ENCODE measurements at regions not wholly inside any gene's neighbourhood (a gene's known extent, or its start where the extent isn't known, plus 50 kb on each side); places are given as distances from the start of the nearest gene placed in this dataset.
"Not testable (repeated sequence)": the region's sequence is repeated elsewhere in the genome, so short reads cannot be mapped to it uniquely, and the experiment has no call there.

DNA sequence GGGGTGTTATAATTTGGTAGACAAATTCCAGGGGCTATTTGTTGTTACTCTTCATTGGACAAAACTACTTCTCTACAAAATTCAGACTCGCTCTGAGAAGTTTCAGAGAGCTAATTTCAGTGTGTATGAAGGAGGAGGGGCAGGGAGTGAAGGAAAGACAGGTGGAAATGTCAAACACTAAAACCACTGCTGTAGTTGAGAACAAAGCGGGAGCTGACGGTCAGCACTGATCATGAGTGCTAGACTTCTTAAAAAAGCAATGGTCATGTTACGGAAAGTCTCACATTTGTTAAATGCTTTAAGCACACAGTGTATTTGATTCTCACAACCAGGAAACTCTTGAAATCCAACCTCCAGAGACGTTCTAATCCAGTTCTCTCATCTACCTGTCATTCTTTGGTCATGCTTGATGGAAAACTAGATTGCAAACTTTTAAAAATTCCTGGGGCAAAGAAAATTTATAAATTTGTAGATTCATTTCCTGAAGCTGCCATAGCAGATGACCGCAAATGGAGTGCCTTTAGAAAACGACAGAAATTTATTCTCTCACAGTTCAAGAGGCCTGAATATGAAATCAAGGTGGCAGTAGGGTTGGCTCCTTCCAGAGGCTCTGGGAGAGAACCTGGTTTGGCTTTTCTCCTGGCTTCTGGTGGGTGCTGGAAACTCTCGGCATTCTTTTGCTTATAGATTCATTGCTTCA is 100.7 kb upstream of the CARMIL1 start:
- no peak for DNase-seq (ENCODE audit: low read depth in 2 of 3, low spot score in 1 of 3)

GRCh38 chr6:25179051-25179778 is 100.0 kb upstream of the CARMIL1 start:
- DNase-seq (ENCODE audit: low read depth in 2 of 3, low spot score in 1 of 3) = no peak

- no peak for DNase-seq (ENCODE audit: low read depth in 2 of 3, low spot score in 1 of 3)
These were observed 98.4 kb upstream of the CARMIL1 start for GRCh38 chr6:25180630-25181349.

GRCh38 chr6:25181350-25181724 is 97.8 kb upstream of the CARMIL1 start:
- DNase-seq (ENCODE audit: low read depth in 2 of 3, low spot score in 1 of 3) = no peak

- DNase-seq (ENCODE audit: low read depth in 2 of 3, low spot score in 1 of 3) = no peak
These were observed 97.3 kb upstream of the CARMIL1 start for GRCh38 chr6:25181923-25182322.

DNA sequence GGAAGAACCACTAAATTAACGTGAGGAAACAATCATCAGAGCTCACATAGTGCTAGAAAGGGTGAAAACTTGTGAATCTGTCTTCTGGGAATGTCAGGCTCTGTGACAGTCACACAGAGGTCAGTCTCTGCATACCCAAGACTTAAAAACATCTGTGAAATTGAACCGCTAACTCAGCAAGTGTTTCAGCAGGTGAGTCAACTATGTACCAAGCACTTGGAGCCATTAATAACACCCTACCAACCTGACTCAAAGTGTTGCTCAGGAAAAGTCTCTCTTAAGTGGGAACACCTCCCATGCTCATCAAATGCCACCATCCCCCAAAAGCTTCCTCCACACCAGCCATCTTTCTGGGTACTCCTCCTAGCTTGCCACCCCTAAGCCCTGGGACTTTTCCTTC is 92.3 kb upstream of the CARMIL1 start:
- no peak for DNase-seq (ENCODE audit: low read depth in 2 of 3, low spot score in 1 of 3)

GRCh38 chr6:25188232-25188631 is 90.9 kb upstream of the CARMIL1 start:
- DNase-seq (ENCODE audit: low read depth in 2 of 3, low spot score in 1 of 3) = no peak

- no peak for DNase-seq (ENCODE audit: low read depth in 2 of 3, low spot score in 1 of 3)
These were observed 86.3 kb upstream of the CARMIL1 start for GRCh38 chr6:25192590-25193459.

DNA sequence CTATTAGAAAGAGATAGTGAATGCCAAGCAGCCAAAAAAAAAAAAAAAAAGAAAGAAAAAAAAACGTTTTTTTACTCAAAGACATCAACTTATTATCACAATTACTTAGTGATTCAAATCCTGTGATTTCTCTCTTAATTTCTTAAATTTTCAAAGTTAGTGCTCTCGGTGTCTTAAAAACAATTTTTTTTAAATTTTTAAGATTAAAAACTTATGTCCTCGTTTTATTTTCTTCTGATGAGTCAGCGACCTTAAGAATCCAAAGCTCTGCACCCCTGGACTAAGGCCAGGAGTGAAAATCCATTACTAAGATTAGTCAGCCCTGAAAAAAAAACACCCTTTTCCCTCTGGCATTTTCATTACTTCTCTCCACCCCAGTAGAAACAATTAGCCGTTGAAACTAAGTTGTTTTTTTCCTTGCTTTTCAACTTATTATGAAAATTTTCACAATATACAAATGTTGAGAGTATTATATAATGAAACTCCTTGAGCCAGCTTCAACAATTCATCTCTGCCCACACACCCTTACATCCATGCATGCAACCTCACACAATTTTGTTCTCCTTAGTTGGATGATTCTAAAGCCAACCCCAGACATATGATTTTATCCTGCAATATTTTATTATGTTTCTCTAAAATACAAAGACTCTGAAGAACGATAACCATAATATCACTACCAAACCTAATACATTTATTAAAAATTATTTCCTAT is 85.6 kb upstream of the CARMIL1 start:
- no peak for DNase-seq (ENCODE audit: low read depth in 2 of 3, low spot score in 1 of 3)

DNA sequence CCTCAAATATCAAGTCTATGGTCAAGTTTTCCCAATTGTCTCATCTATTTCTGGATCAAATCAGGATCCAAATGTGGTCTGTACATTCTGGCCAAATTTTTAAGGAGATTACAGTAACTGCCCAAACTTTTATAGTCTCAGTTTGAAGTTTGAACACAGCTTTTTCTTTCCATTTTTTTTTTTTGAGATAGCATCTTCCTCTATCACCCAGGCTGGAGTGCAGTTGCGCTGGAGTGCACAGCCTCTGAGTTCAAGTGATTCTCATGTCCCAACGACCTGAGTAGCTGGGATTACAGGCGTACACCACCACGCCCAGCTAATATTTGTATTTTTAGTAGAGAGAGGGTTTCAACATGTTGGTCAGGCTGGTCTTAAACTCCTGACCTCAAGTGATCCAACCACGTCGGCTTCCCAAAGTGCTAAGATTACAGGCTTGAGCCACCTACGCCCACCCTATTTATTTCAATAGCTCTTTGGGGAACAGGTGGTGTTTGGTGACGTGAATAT is 84.9 kb upstream of the CARMIL1 start:
- DNase-seq (ENCODE audit: low read depth in 2 of 3, low spot score in 1 of 3) = no peak

DNA sequence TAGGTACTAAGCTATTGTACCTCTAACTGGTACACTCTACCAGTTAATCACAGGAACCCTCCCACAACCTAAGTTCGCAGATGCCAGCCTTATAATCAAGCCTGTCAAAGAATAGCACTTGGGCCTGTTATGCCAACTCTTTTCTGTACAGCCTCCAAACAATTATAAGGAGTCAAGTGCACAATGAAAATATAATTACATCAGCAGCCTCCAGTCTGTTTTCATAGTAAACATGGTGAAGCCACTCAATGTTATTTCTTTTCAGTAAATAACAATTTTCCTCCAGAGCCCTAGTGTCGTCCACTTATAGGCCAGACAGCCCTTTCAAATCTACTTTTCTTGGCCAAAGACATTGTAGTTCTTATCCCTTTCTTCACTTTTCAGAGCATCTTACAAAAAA is 82.7 kb upstream of the CARMIL1 start:
- DNase-seq (ENCODE audit: low read depth in 2 of 3, low spot score in 1 of 3) = no peak

- no peak for DNase-seq (ENCODE audit: low read depth in 2 of 3, low spot score in 1 of 3)
These were observed 82.1 kb upstream of the CARMIL1 start for GRCh38 chr6:25197111-25197510.

DNA sequence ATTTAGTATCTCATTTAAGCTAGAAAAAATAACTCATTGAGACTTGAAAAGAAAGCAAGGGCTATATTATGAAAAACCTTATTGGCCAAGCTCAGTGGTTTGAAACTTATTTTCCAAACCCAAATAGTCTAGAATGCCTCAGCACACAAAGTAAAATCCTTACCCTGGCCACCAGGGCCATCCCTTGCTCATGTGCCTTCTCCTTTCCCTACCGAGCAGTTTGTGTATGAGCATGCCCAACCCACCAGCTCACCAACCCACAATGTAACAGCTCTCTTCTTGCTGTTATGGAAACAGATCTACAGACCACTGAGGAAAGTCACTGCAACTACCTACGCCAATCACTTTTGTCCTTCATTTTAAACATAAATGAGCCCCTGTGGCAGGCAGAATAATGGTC is 79.6 kb upstream of the CARMIL1 start:
- no peak for DNase-seq (ENCODE audit: low read depth in 2 of 3, low spot score in 1 of 3)

DNA sequence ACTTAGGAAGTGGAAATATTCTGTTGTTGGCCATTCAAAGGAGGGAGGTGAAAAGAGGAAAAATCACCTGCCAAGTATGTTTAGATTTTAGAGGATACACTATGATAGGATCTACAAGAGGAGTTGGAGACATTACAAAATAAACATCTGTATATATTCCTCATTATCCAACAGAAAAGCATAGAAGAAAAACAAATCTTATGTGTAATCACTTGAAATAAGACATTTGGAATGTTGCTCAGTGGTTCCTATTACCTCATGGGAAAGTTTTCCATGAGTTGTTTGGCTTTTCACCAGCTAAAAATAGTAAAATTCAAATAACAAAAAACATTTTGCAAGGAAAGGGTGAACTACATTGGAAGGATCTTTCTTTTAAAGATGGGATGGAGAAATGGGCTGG is 76.7 kb upstream of the CARMIL1 start:
- DNase-seq (ENCODE audit: low read depth in 2 of 3, low spot score in 1 of 3) = no peak

DNA sequence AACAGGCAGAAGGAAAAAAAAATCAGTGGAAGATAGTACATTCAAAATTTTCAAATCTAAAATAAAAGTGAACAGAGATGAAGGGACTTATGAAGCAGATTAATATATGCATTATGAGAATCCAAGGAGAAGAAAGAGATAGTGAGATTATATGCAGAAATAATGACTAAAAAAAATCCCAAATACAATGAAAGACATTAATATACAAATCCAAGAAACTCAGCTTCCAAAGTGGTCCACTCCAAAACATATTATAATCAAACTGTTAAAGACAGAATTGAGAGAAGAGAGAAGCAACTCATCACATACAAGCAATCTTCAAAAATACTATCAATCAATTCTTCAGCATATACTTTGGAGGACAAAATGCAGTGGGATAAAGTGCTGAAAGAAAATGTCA is 73.5 kb upstream of the CARMIL1 start:
- no peak for DNase-seq (ENCODE audit: low read depth in 2 of 3, low spot score in 1 of 3)

DNA sequence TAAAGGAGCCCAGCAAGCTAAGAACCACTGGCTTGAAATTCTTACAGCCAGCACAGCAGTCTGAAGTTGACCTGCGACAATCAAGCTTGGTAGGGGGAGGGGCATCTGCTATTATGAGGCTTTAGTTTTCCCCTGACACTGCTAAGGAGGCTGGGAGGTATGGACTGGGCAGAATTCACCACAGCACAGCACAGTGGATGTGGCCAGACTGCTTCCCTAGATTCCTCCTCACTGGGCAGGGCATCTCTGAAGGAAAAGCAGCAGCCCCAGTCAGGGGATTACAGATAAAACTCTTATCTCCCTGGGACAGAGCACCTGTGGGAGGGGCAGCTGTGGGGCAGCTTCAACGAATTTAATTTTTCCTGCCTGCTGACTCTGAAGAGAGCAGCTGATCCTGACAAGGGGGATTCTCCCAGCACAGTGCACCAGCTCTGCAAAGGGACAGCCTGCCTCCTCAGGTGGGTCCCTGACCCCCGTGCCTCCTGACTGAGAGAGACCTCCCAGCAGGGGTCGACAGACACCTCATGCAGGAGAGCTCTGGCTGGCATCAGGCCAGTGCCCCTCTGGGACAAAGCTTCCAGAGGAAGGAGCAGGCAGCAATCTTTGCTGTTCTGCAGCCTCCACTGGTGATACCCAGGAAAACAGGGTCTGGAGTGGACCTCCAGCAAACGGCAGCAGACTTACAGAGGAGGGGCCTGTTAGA is 71.6 kb upstream of the CARMIL1 start:
- not testable (repeated sequence) for DNase-seq (ENCODE audit: low read depth in 2 of 3, low spot score in 1 of 3)

DNA sequence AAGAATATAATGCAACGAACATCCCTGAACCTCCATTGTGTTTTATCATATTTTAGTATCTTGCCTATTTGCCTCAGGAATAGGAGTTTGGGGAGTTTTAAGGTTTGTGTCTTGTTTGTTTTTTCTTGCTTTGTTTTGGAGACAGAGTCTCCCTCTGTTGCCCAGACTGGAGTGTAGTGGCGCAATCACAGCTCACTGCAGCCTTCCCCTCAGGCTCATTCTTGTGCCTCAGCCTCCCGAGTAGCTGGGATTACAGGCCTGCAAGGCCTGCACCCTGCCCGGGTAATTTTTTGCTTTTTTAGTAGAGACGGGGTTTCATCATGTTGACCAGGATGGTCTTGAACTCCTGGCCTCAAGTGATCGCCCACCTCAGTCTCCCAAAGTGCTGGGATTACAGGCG is 63.3 kb upstream of the CARMIL1 start:
- no peak for DNase-seq (ENCODE audit: low read depth in 2 of 3, low spot score in 1 of 3)

DNA sequence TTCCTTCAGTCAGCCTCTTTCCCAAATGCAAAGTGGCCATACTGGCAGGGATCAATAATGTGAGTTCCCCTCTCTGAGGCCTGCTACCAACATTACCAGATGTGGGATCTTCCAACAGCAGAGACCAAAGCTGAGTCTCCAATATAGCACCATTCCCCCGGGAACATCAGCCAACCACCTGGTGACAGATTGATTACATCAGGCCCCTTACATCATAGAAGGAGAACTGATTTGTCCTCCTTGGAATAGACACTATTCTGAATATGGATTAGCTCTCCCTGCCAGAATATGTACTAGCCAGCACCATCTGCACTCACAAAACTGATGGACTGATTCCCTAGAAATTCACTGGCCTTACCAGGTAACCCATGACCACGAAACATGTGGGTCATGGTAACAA is 61.9 kb upstream of the CARMIL1 start:
- no peak for DNase-seq (ENCODE audit: low read depth in 2 of 3, low spot score in 1 of 3)

GRCh38 chr6:25217829-25218228 is 61.3 kb upstream of the CARMIL1 start:
- DNase-seq (ENCODE audit: low read depth in 2 of 3, low spot score in 1 of 3) = no peak

DNA sequence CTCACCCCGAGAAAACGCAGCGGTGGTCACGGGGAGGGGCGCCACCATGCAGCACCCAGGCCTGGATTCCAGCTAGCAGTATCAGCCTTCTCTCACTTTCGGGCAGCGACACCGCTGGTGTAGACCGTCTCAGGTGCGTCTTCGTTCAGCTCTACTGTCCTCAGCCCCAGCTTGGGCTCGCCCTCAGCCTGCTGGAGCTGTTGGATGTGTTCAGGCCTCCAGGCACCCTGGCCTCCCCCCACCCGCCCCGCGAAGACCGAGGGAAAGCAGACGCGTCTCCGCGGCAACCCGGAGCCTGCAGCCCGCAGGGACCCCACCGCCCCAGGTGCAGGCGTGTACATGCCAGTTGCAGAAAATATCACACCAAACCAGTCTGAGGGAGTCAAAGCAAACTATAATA is 60.8 kb upstream of the CARMIL1 start:
- no peak for DNase-seq (ENCODE audit: low read depth in 2 of 3, low spot score in 1 of 3)

Data from stimulated activated CD4-positive, alpha-beta T cell treated with anti-CD3 and anti-CD28 coated beads, Interleukin-12 subunit alpha, Interleukin-12 subunit beta, amount 100 ng/mL, for 48 hours (primary cell).